AG10803 (cell line): ENCODE measurements at regions not wholly inside any gene's neighbourhood (a gene's known extent, or its start where the extent isn't known, plus 50 kb on each side); places are given as distances from the start of the nearest gene placed in this dataset.
"Not testable (repeated sequence)": the region's sequence is repeated elsewhere in the genome, so short reads cannot be mapped to it uniquely, and the experiment has no call there.

Experiments used
- DNase-seq: peaks from one replicate; pipeline ENCODE4 v3.0.0; 2010; ENCODE audit warnings: low read depth
- H3K4me3 ChIP-seq: 2 replicates; pipeline ENCODE4 v1.5.1; 2011; ENCODE audit warnings: mild to moderate bottlenecking, low read length, control low read depth
- CTCF ChIP-seq: conservative IDR thresholded peaks from 2 replicates; pipeline ENCODE4 v1.5.1; 2011; ENCODE audit warnings: mild to moderate bottlenecking, low read length, control low read depth, inconsistent platforms

GRCh38 chr5:50550993-50551392 lies 109.9 kb upstream of the EMB start:
- DNase-seq: no peak
- H3K4me3 ChIP-seq: no peak overlapping the region
- no peak for TF ChIP-seq CTCF

- no peak for TF ChIP-seq CTCF
- no peak for DNase-seq
- no peak overlapping the region for H3K4me3 ChIP-seq
These were observed 112.5 kb upstream of the EMB start for GRCh38 chr5:50553560-50553984.

GRCh38 chr5:50558640-50559039 lies 107.8 kb upstream of the PARP8 start:
- not testable (repeated sequence) for H3K4me3 ChIP-seq, DNase-seq

GRCh38 chr5:50559955-50560354 lies 106.5 kb upstream of the PARP8 start:
- DNase-seq: no peak
- H3K4me3 ChIP-seq: no peak overlapping the region
- TF ChIP-seq CTCF: no peak

- DNase-seq: no peak
- no peak for TF ChIP-seq CTCF
- no peak overlapping the region for H3K4me3 ChIP-seq
These were observed 103.7 kb upstream of the PARP8 start for GRCh38 chr5:50562694-50563093.

- DNase-seq: no peak
- no peak for TF ChIP-seq CTCF
- H3K4me3 ChIP-seq: no peak overlapping the region
These were observed 102.4 kb upstream of the PARP8 start for GRCh38 chr5:50564079-50564478.

- no peak overlapping the region for H3K4me3 ChIP-seq
- DNase-seq: no peak
- TF ChIP-seq CTCF: no peak
These were observed 101.9 kb upstream of the PARP8 start for GRCh38 chr5:50564558-50564957.

GRCh38 chr5:50574121-50574520 lies 92.3 kb upstream of the PARP8 start:
- H3K4me3 ChIP-seq: no peak overlapping the region
- no peak for DNase-seq
- TF ChIP-seq CTCF: no peak
